ENCODE measurements at regions not wholly inside any gene's neighbourhood (a gene's known extent, or its start where the extent isn't known, plus 50 kb on each side); places are given as distances from the start of the nearest gene placed in this dataset.
A peak's percentile ranks its signal among the peaks of the same experiment; 100 is the strongest.
"Not testable (repeated sequence)": the region's sequence is repeated elsewhere in the genome, so short reads cannot be mapped to it uniquely, and the experiment has no call there.

GRCh38 chr7:46908770-46909169 is 673.1 kb downstream of the TNS3 start:
- peak; percentile 78 for DNase-seq
- peak overlapping the region; percentile 71 for H3K4me2 ChIP-seq (ENCODE audit: unreplicated experiment)
- peaks cover 22% of the 10 kb centered on the region for H3K4me1 ChIP-seq (ENCODE audit: insufficient read depth)
- no peaks in the 10 kb centered on the region for H4K20me1 ChIP-seq (ENCODE audit: insufficient read depth)
- H3K27me3 ChIP-seq (replicated peaks; ENCODE audit: insufficient read depth) = no peaks in the 10 kb centered on the region
- 0 out of 2 replicates have a peak overlapping the region, but pooled peaks have one; percentile 11 for H2AFZ ChIP-seq
- no peaks in the 10 kb centered on the region for H3K9me2 ChIP-seq (ENCODE audit: insufficient read depth)
- no peak overlapping the region for H3K9ac ChIP-seq
- H3K4me3 ChIP-seq = peak overlapping the region; percentile 25
- 0% methylated on average over 1 of the region's 1 CpG for WGBS, 2 experiments (ENCODE audit: low coverage in 1 of 2, low lambda C conversion rate in 2 of 2, missing lambda C conversion rate in 2 of 2)
- peaks cover 20% of the 10 kb centered on the region for H3F3A ChIP-seq (ENCODE audit: insufficient read depth)
- TF ChIP-seq EZH2phosphoT487 (IDR thresholded peaks at IDR 0.05; ENCODE audit: insufficient read depth, low read depth) (no peak), EZH2 (IDR thresholded peaks at IDR 0.05; ENCODE audit: insufficient read depth, poor library complexity, severe bottlenecking) (no peak)
- no peaks in the 10 kb centered on the region for H3K36me3 ChIP-seq (ENCODE audit: low read depth)
- in situ Hi-C loops (cut with MboI) = no loop called here
- peak overlapping the region; percentile 82 for H3K27ac ChIP-seq
- no peaks in the 10 kb centered on the region for H3K9me3 ChIP-seq (ENCODE audit: low read depth)
- H3K79me2 ChIP-seq (ENCODE audit: insufficient read depth) = no peaks in the 10 kb centered on the region

DNA sequence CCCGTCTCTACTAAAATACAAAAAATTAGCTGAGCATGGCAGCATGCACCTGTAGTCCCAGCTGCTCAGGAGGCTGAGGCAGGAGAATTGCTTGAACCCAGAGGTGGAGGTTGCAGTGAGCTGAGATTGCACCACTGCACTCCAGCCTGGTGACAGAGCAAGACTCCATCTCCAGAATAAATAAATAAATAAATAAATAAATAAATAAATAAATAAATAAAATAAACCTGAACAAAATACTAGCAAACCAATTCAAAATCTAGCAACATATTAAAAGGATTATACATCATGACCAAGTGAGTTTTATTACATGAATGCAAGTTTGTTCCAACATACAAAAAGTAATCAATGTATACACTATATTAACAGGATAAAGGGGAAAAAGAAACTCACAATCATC is 677.4 kb downstream of the TNS3 start:
- H2AFZ ChIP-seq; H3K4me3 ChIP-seq; H3K79me2 ChIP-seq (ENCODE audit: insufficient read depth); H3K4me2 ChIP-seq (ENCODE audit: unreplicated experiment); H3K27ac ChIP-seq; H3K36me3 ChIP-seq (ENCODE audit: low read depth); H4K20me1 ChIP-seq (ENCODE audit: insufficient read depth); DNase-seq; H3F3A ChIP-seq (ENCODE audit: insufficient read depth); H3K9ac ChIP-seq; H3K9me2 ChIP-seq (ENCODE audit: insufficient read depth); H3K27me3 ChIP-seq (replicated peaks; ENCODE audit: insufficient read depth); in situ Hi-C loops (cut with MboI); H3K9me3 ChIP-seq (ENCODE audit: low read depth): not testable (repeated sequence)
- peaks cover 15% of the 10 kb centered on the region for H3K4me1 ChIP-seq (ENCODE audit: insufficient read depth)
- 100% methylated on average over 1 of the region's 1 CpG for WGBS, 2 experiments (ENCODE audit: low coverage in 1 of 2, low lambda C conversion rate in 2 of 2, missing lambda C conversion rate in 2 of 2)

DNA sequence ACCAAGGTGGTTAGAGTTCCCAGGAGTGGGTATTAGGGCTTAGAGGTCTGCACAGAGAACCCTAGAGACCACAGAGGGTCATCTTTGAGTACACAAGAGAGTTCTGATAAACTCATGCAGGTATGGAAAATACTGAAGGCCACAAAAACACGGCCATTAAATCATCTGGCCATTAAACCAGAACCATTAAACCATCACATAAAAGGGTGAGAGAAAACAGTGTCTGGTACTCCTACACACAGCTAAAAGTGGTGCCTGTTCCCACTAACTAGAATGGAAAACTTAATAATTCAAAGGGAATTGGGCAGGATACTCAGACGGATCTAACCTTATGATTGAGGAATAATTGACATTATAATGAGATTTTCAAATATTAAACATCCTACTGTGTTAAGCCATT is 679.4 kb downstream of the TNS3 start:
- H3K4me1 ChIP-seq (ENCODE audit: insufficient read depth) = no peaks in the 10 kb centered on the region
- no peaks in the 10 kb centered on the region for H3K9me2 ChIP-seq (ENCODE audit: insufficient read depth)
- no peaks in the 10 kb centered on the region for H3K79me2 ChIP-seq (ENCODE audit: insufficient read depth)
- H3F3A ChIP-seq (ENCODE audit: insufficient read depth) = no peaks in the 10 kb centered on the region
- in situ Hi-C loops (cut with MboI) = no loop called here
- no peak overlapping the region for H3K4me2 ChIP-seq (ENCODE audit: unreplicated experiment)
- H3K36me3 ChIP-seq (ENCODE audit: low read depth) = no peaks in the 10 kb centered on the region
- no peak overlapping the region for H2AFZ ChIP-seq
- TF ChIP-seq EZH2 (IDR thresholded peaks at IDR 0.05; ENCODE audit: insufficient read depth, poor library complexity, severe bottlenecking) (no peak), EZH2phosphoT487 (IDR thresholded peaks at IDR 0.05; ENCODE audit: insufficient read depth, low read depth) (no peak)
- H3K9me3 ChIP-seq (ENCODE audit: low read depth) = no peaks in the 10 kb centered on the region
- no peak overlapping the region for H3K27ac ChIP-seq
- no peak overlapping the region for H3K9ac ChIP-seq
- no peaks in the 10 kb centered on the region for H3K27me3 ChIP-seq (replicated peaks; ENCODE audit: insufficient read depth)
- DNase-seq = no peak
- WGBS, 2 experiments (ENCODE audit: low coverage in 1 of 2, low lambda C conversion rate in 2 of 2, missing lambda C conversion rate in 2 of 2) = 84 to 86% methylated on average over 2 of the region's 2 CpGs
- H3K4me3 ChIP-seq = no peak overlapping the region
- H4K20me1 ChIP-seq (ENCODE audit: insufficient read depth) = no peaks in the 10 kb centered on the region

GRCh38 chr7:46900312-46901263 is 681.3 kb downstream of the TNS3 start:
- Histone ChIP-seq H2AFZ (no peak overlapping the region), H3K4me2 (ENCODE audit: unreplicated experiment) (no peak overlapping the region), H3K27me3 (replicated peaks; ENCODE audit: insufficient read depth) (no peaks in the 10 kb centered on the region), H3K4me1 (ENCODE audit: insufficient read depth) (no peaks in the 10 kb centered on the region), H3F3A (ENCODE audit: insufficient read depth) (no peaks in the 10 kb centered on the region), H3K79me2 (ENCODE audit: insufficient read depth) (no peaks in the 10 kb centered on the region), H4K20me1 (ENCODE audit: insufficient read depth) (no peaks in the 10 kb centered on the region), H3K9me2 (ENCODE audit: insufficient read depth) (no peaks in the 10 kb centered on the region), H3K9me3 (ENCODE audit: low read depth) (no peaks in the 10 kb centered on the region), H3K9ac (no peak overlapping the region), H3K36me3 (ENCODE audit: low read depth) (no peaks in the 10 kb centered on the region), H3K4me3 (no peak overlapping the region), H3K27ac (no peak overlapping the region)
- DNase-seq = peak; percentile 2
- no peak for TF ChIP-seq EZH2 (IDR thresholded peaks at IDR 0.05; ENCODE audit: insufficient read depth, poor library complexity, severe bottlenecking)
- no peak for TF ChIP-seq EZH2phosphoT487 (IDR thresholded peaks at IDR 0.05; ENCODE audit: insufficient read depth, low read depth)
- in situ Hi-C loops (cut with MboI) = no loop called here
- 65 to 68% methylated on average over 6 of the region's 6 CpGs for WGBS, 2 experiments (ENCODE audit: low coverage in 1 of 2, low lambda C conversion rate in 2 of 2, missing lambda C conversion rate in 2 of 2)

All from GM23248 (cell line).